H1 (cell line): ENCODE measurements at regions not wholly inside any gene's neighbourhood (a gene's known extent, or its start where the extent isn't known, plus 50 kb on each side); places are given as distances from the start of the nearest gene placed in this dataset.

Experiments used
- CTCF ChIA-PET: fragments of 300-600 bp; sonication (Branson Sonifier 250); formaldehyde crosslinking; loops from one replicate; lab custom pipeline; 2021; ENCODE audit not compliant: partially characterized antibody; lab: Charles Lee
- POLR2A ChIA-PET: fragments of 300-600 bp; sonication (Branson Sonifier 250); formaldehyde crosslinking; loops from one replicate; lab custom pipeline; 2021; ENCODE audit warnings: inconsistent platforms; ENCODE audit not compliant: partially characterized antibody; lab: Charles Lee
- DNase-seq, 2 experiments: peaks; one replicate each; pipeline versions ENCODE4 v3.0.0 to v3.0.0-alpha.2; 2010 to 2022; ENCODE audit warnings: low spot score in 2 of 2, low read depth in 1 of 2, mixed read lengths in 1 of 2
- FAIRE-seq: peaks from 2 replicates; lab custom pipeline; 2011; peaks lifted over from hg19 to GRCh38; lab: Jason Lieb, UNC
- H2AFZ ChIP-seq: 2 replicates; pipeline ENCODE4 v1.8.1; 2012; ENCODE audit warnings: low read length, inconsistent platforms
- H2AK5ac ChIP-seq: 2 replicates; pipeline ENCODE4 v1.6.1; 2013; ENCODE audit warnings: low read depth, low read length
- H2BK120ac ChIP-seq: replicated peaks from 2 replicates; pipeline ENCODE3; 2013; ENCODE audit warnings: low read depth, low read length, inconsistent platforms
- H2BK12ac ChIP-seq: 2 replicates; pipeline ENCODE4 v1.6.1; 2013; ENCODE audit warnings: low read depth, low read length
- H2BK15ac ChIP-seq: 2 replicates; pipeline ENCODE4 v1.6.1; 2013; ENCODE audit warnings: low read length
- H2BK20ac ChIP-seq: 2 replicates; pipeline ENCODE4 v1.6.1; 2013; ENCODE audit warnings: low read length
- H2BK5ac ChIP-seq: 2 replicates; pipeline ENCODE4 v1.6.1; 2013; ENCODE audit warnings: low read depth, low read length
- H3K14ac ChIP-seq: 2 replicates; pipeline ENCODE4 v1.6.1; 2013; ENCODE audit warnings: inconsistent platforms; ENCODE audit not compliant: insufficient read length
- H3K18ac ChIP-seq: 2 replicates; pipeline ENCODE4 v1.6.1; 2013; ENCODE audit warnings: low read length; ENCODE audit errors: extremely low read depth
- H3K23ac ChIP-seq: 2 replicates; pipeline ENCODE4 v1.6.1; 2013; ENCODE audit warnings: inconsistent platforms; ENCODE audit not compliant: insufficient read length
- H3K23me2 ChIP-seq: 2 replicates; pipeline ENCODE4 v1.6.1; 2013; ENCODE audit warnings: low read depth, low read length
- H3K27ac ChIP-seq: 2 replicates; pipeline ENCODE4 v1.6.1; 2011; ENCODE audit warnings: low read depth, low read length, inconsistent platforms
- H3K27me3 ChIP-seq, 4 experiments: replicated peaks in 1 of 4; 1 replicate in 1 of 4; 2 replicates in 3 of 4; pipeline versions ENCODE4 v1.6.1 to v1.8.1; 2011 to 2013; ENCODE audit warnings: low read length in 3 of 4, mild to moderate bottlenecking in 3 of 4, inconsistent platforms in 2 of 4, mixed read lengths in 2 of 4, moderate library complexity in 1 of 4; ENCODE audit not compliant: control insufficient read depth in 3 of 4, insufficient read depth in 3 of 4; ENCODE audit errors: extremely low read depth in 1 of 4
- H3K36me3 ChIP-seq, 4 experiments: 2 replicates each; pipeline versions ENCODE4 v1.6.1 to v1.8.1; 2011 to 2013; ENCODE audit warnings: mild to moderate bottlenecking in 4 of 4, low read length in 3 of 4, moderate library complexity in 2 of 4, control low read depth in 1 of 4, inconsistent platforms in 1 of 4; ENCODE audit not compliant: insufficient read depth in 4 of 4, control insufficient read depth in 2 of 4
- H3K4ac ChIP-seq: replicated peaks from 2 replicates; pipeline ENCODE3; 2013; ENCODE audit warnings: low read length, low read depth, mixed read lengths, inconsistent platforms; ENCODE audit not compliant: insufficient read length
- H3K4me1 ChIP-seq, 4 experiments: replicated peaks in 1 of 4; 1 replicate in 1 of 4; 2 replicates in 3 of 4; pipeline versions ENCODE4 v1.6.1 to v1.8.1; 2011 to 2013; ENCODE audit warnings: low read length in 3 of 4, inconsistent platforms in 2 of 4, mixed read lengths in 1 of 4; ENCODE audit not compliant: insufficient read depth in 4 of 4, control insufficient read depth in 3 of 4
- H3K4me2 ChIP-seq, 2 experiments: 2 replicates each; pipeline versions ENCODE4 v1.6.1 to v1.8.1; 2011 to 2013; ENCODE audit warnings: low read depth in 2 of 2, low read length in 2 of 2, control low read depth in 1 of 2, inconsistent platforms in 1 of 2, mild to moderate bottlenecking in 1 of 2; ENCODE audit not compliant: insufficient read depth in 1 of 2
- H3K4me3 ChIP-seq, 4 experiments: fragments of 200-600, 300-600 bp in 1 of 4; sonication (generic), shearing (Covaris generic), sonication (Bioruptor Twin) in 1 of 4; 2 replicates each; pipeline versions ENCODE4 v1.5.1 to v1.8.1; 2011 to 2016; ENCODE audit warnings: low read length in 4 of 4, low read depth in 3 of 4, control low read depth in 2 of 4, inconsistent platforms in 2 of 4, mild to moderate bottlenecking in 2 of 4, mixed read lengths in 1 of 4, moderate library complexity in 1 of 4; ENCODE audit not compliant: insufficient read depth in 2 of 4; ENCODE audit errors: extremely low read depth in 1 of 4
- H3K56ac ChIP-seq: replicated peaks from 2 replicates; pipeline ENCODE3; 2013; ENCODE audit warnings: low read depth, mild to moderate bottlenecking, mixed read lengths, low read length, inconsistent platforms; ENCODE audit not compliant: insufficient read length
- H3K79me1 ChIP-seq: 2 replicates; pipeline ENCODE4 v1.6.1; 2013; ENCODE audit warnings: low read depth, low read length, control low read depth
- H3K79me2 ChIP-seq, 2 experiments: 2 replicates each; pipeline versions ENCODE4 v1.6.1 to v1.8.1; 2012 to 2013; ENCODE audit warnings: low read length in 2 of 2, mild to moderate bottlenecking in 2 of 2, inconsistent platforms in 1 of 2; ENCODE audit not compliant: insufficient read depth in 2 of 2, control insufficient read depth in 1 of 2
- H3K9ac ChIP-seq, 4 experiments: replicated peaks in 1 of 4; 1 replicate in 1 of 4; 2 replicates in 3 of 4; pipeline versions ENCODE4 v1.6.1 to v1.8.1; 2011 to 2013; ENCODE audit warnings: low read depth in 3 of 4, low read length in 3 of 4, control low read depth in 2 of 4, mild to moderate bottlenecking in 2 of 4, moderate library complexity in 2 of 4, inconsistent platforms in 1 of 4; ENCODE audit errors: extremely low read depth in 1 of 4
- H3K9me3 ChIP-seq, 2 experiments: 2 replicates each; pipeline versions ENCODE4 v1.6.1 to v1.8.1; 2012 to 2013; ENCODE audit warnings: mild to moderate bottlenecking in 2 of 2, moderate library complexity in 2 of 2, control low read depth in 1 of 2, inconsistent platforms in 1 of 2, low read depth in 1 of 2, low read length in 1 of 2, mixed read lengths in 1 of 2; ENCODE audit not compliant: insufficient read depth in 2 of 2
- H4K20me1 ChIP-seq, 2 experiments: replicated peaks in 1 of 2; 2 replicates each; pipeline versions ENCODE3 to v1.8.1; 2011 to 2013; ENCODE audit warnings: inconsistent platforms in 2 of 2, low read length in 2 of 2, mild to moderate bottlenecking in 1 of 2; ENCODE audit not compliant: insufficient read depth in 2 of 2, control insufficient read depth in 1 of 2
- H4K5ac ChIP-seq: 2 replicates; pipeline ENCODE4 v1.6.1; 2013; ENCODE audit warnings: low read length, low read depth, mixed read lengths, inconsistent platforms; ENCODE audit not compliant: insufficient read length
- H4K8ac ChIP-seq: 2 replicates; pipeline ENCODE4 v1.8.0; 2013; ENCODE audit warnings: mild to moderate bottlenecking, moderate library complexity, low read length, inconsistent platforms; ENCODE audit not compliant: insufficient read depth; ENCODE audit errors: extremely low read depth
- H4K91ac ChIP-seq: replicated peaks from 2 replicates; pipeline ENCODE3; 2013; ENCODE audit warnings: low read length, mixed read lengths, inconsistent platforms; ENCODE audit not compliant: insufficient read length
- BCL11A ChIP-seq, 2 experiments: IDR thresholded peaks; one replicate each; pipeline ENCODE4 v1.6.1; 2011; ENCODE audit warnings: low read depth in 2 of 2, low read length in 2 of 2, mild to moderate bottlenecking in 2 of 2
- CBX5 ChIP-seq: fragments of 300-800, 300-1000 bp; sonication (generic); IDR thresholded peaks from 2 replicates; pipeline ENCODE4 v1.7.1; 2016; ENCODE audit warnings: antibody characterized with exemption, low read length, low read depth
- CBX8 ChIP-seq: fragments of 300-800, 300-1000 bp; sonication (generic); IDR thresholded peaks from 2 replicates; pipeline ENCODE4 v1.7.1; 2016; ENCODE audit warnings: low read depth, low read length, borderline replicate concordance
- CEBPB ChIP-seq: IDR thresholded peaks from 2 replicates; pipeline ENCODE4 v1.6.1; 2012; ENCODE audit warnings: low read depth, low read length
- CHD1 ChIP-seq: IDR thresholded peaks from 2 replicates; pipeline ENCODE4 v1.6.1; 2012; ENCODE audit warnings: low read depth, low read length, improper control_type of control experiment
- CTBP2 ChIP-seq: IDR thresholded peaks from 2 replicates; pipeline ENCODE4 v1.7.0; 2011; ENCODE audit warnings: borderline replicate concordance, mild to moderate bottlenecking, moderate library complexity, mixed read lengths, low read length; ENCODE audit not compliant: insufficient read depth, insufficient read length
- E2F6 ChIP-seq: IDR thresholded peaks from 2 replicates; pipeline ENCODE4 v1.6.1; 2012; ENCODE audit warnings: inconsistent platforms
- EGR1 ChIP-seq: IDR thresholded peaks from 2 replicates; pipeline ENCODE4 v1.6.1; 2011; ENCODE audit warnings: low read depth, low read length, borderline replicate concordance
- RBBP5 ChIP-seq: IDR thresholded peaks from 2 replicates; pipeline ENCODE4 v1.7.1; 2012; ENCODE audit warnings: low read depth, mild to moderate bottlenecking, inconsistent platforms, low read length, moderate library complexity, borderline replicate concordance
- RFX5 ChIP-seq: IDR thresholded peaks from 2 replicates; pipeline ENCODE4 v1.6.1; 2011; ENCODE audit warnings: low read depth, low read length, improper control_type of control experiment, borderline replicate concordance
- SP4 ChIP-seq: IDR thresholded peaks from 2 replicates; pipeline ENCODE4 v1.6.1; 2012; ENCODE audit warnings: low read length, inconsistent platforms
- ZNF274 ChIP-seq: IDR thresholded peaks from 2 replicates; pipeline ENCODE4 v1.7.0; 2012; ENCODE audit warnings: low read length, borderline replicate concordance; ENCODE audit errors: extremely low read depth
- WGBS, 2 experiments: shearing (Covaris generic) in 1 of 2; methylation state at CpG; one replicate each; pipeline versions ENCODE4 v1.1.6 to v1.1.7; 2013 to 2015; ENCODE audit warnings: low lambda C conversion rate in 2 of 2, mixed read lengths in 2 of 2, inconsistent platforms in 1 of 2, low coverage in 1 of 2, missing lambda C conversion rate in 1 of 2; ENCODE audit not compliant: insufficient replicate concordance in 2 of 2, insufficient coverage in 1 of 2, insufficient read length in 1 of 2; ENCODE audit errors: extremely low coverage in 1 of 2, missing lambda C conversion rate in 1 of 2; 5-methylcytosine and 5-hydroxymethylcytosine counted together
- TF ChIP-seq, protein P1 (sequence below): IDR thresholded peaks from 2 replicates; pipeline ENCODE4 v1.6.1; 2011; ENCODE audit warnings: low read length, improper control_type of control experiment

DNA sequence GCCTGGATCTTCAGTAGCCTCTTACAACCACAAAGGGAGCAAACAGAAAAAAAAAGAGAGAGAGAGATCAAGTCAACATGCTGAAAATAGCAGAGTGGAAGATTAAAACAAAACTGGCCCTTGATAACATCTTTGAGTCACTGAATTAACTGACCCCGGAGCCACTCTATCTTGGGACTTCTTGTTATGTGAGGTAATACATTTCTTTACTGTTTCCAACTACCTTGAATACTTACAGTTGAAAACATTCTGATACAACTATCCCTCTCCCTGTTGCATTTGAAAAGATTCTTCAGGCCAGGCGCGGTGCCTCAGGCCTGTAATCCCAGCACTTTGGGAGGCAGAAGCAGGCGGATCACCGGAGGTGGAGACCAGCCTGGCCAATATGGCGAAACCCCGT, 208.1 kb downstream of the MEMO1 start:
- Histone ChIP-seq H4K20me1 (peaks cover 0 to 3% of the 10 kb centered on the region in 2 experiments), H3K79me2 (no peaks in the 10 kb centered on the region), H3K9ac (no peak overlapping the region), H3K23ac (no peak overlapping the region), H3K23me2 (no peaks in the 10 kb centered on the region; the same call in 1 of the 2 replicates), H2BK15ac (no peak overlapping the region), H3K14ac (no peak overlapping the region), H3K4me3 (no peak overlapping the region), H4K91ac (no peak overlapping the region), H4K8ac (no peak overlapping the region), H2BK120ac (no peak overlapping the region), H3K4me2 (no peak overlapping the region), H3K56ac (no peak overlapping the region), H2BK5ac (no peak overlapping the region), H2BK12ac (no peak overlapping the region), H3K36me3 (no peaks in the 10 kb centered on the region), H3K79me1 (no peaks in the 10 kb centered on the region), H2BK20ac (no peak overlapping the region), H2AFZ (no peak overlapping the region), H3K27ac (no peak overlapping the region), H3K4me1 (no peaks in the 10 kb centered on the region; a peak in 1 of 7 replicates), H3K18ac (no peak overlapping the region), H2AK5ac (no peak overlapping the region), H3K9me3 (peaks cover 5 to 13% of the 10 kb centered on the region in 2 experiments; a peak in 3 of 4 replicates), H4K5ac (no peak overlapping the region)
- FAIRE-seq: no peak
- 91% methylated on average over 7 of the region's 7 CpGs; no CpG with 5 or more reads in 1 of the 2 experiments for WGBS, 2 experiments
- DNase-seq: no peak
- POLR2A ChIA-PET: no interaction called here
- no peak for TF ChIP-seq CEBPB
- TF ChIP-seq CBX8: no peak
- TF ChIP-seq, protein P1, sequence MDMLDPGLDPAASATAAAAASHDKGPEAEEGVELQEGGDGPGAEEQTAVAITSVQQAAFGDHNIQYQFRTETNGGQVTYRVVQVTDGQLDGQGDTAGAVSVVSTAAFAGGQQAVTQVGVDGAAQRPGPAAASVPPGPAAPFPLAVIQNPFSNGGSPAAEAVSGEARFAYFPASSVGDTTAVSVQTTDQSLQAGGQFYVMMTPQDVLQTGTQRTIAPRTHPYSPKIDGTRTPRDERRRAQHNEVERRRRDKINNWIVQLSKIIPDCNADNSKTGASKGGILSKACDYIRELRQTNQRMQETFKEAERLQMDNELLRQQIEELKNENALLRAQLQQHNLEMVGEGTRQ: no peak
- TF ChIP-seq RBBP5: no peak
- TF ChIP-seq BCL11A (IDR thresholded peaks at IDR 0.05; ENCODE audit: low read depth in 2 of 2, low read length in 2 of 2): no peak
- no peak for TF ChIP-seq E2F6
- TF ChIP-seq CBX5: no peak
- TF ChIP-seq CHD1: no peak
- no peak for TF ChIP-seq EGR1
- TF ChIP-seq RFX5: no peak
- TF ChIP-seq CTBP2: no peak
- TF ChIP-seq SP4: no peak
- no peak for TF ChIP-seq ZNF274
- TF ChIP-seq, all 59 proteins: peak for 0
- CTCF ChIA-PET: interaction anchor here (0.6 kb wide), 1 partner anchor 525 kb away, joined by 4 read pairs; no protein-coding TSS in a partner anchor
- H3K4ac ChIP-seq: no peak overlapping the region
- no peaks in the 10 kb centered on the region for H3K27me3 ChIP-seq
